Ectodermal cell (in vitro differentiated cells): ENCODE measurements at regions not wholly inside any gene's neighbourhood (a gene's known extent, or its start where the extent isn't known, plus 50 kb on each side); places are given as distances from the start of the nearest gene placed in this dataset.
"Not testable (repeated sequence)": the region's sequence is repeated elsewhere in the genome, so short reads cannot be mapped to it uniquely, and the experiment has no call there.

Experiments
- H3K27ac ChIP-seq: 2 replicates; pipeline ENCODE4 v1.7.0; 2013; ENCODE audit warnings: mild to moderate bottlenecking, low read depth, low read length; ENCODE audit not compliant: insufficient read depth, poor library complexity, severe bottlenecking
- H3K27me3 ChIP-seq: 2 replicates; pipeline ENCODE4 v1.7.0; 2013; ENCODE audit warnings: mild to moderate bottlenecking, low read length; ENCODE audit not compliant: insufficient read depth, control insufficient read depth, poor library complexity, severe bottlenecking
- H3K36me3 ChIP-seq: one replicate; pipeline ENCODE4 v1.7.0; 2013; ENCODE audit warnings: low read length; ENCODE audit not compliant: control insufficient read depth, insufficient read depth
- H3K4me1 ChIP-seq: one replicate; pipeline ENCODE4 v1.7.0; 2013; ENCODE audit warnings: low read length; ENCODE audit not compliant: control insufficient read depth, insufficient read depth
- H3K4me3 ChIP-seq: 2 replicates; pipeline ENCODE4 v1.7.0; 2013; ENCODE audit warnings: low read depth, low read length, control low read depth; ENCODE audit not compliant: insufficient read depth
- H3K9me3 ChIP-seq: 2 replicates; pipeline ENCODE4 v1.7.0; 2013; ENCODE audit warnings: mild to moderate bottlenecking, low read length, moderate library complexity; ENCODE audit not compliant: control insufficient read depth
- WGBS, 2 experiments: methylation state at CpG; one replicate each; pipeline ENCODE4 v1.1.7; 2013; ENCODE audit warnings: missing lambda C conversion rate in 2 of 2; 5-methylcytosine and 5-hydroxymethylcytosine counted together

- Histone ChIP-seq H3K27ac (no peak overlapping the region), H3K4me1 (no peaks in the 10 kb centered on the region), H3K4me3 (no peak overlapping the region), H3K27me3 (no peaks in the 10 kb centered on the region), H3K9me3 (no peaks in the 10 kb centered on the region), H3K36me3 (no peaks in the 10 kb centered on the region)
- WGBS, 2 experiments: 91 to 92% methylated on average over 7 of the region's 7 CpGs
Measured at GRCh38 chr1:229905031-229905545, 161.9 kb upstream of the GALNT2 start.

GRCh38 chr1:229905652-229906051 is 161.4 kb upstream of the GALNT2 start:
- no peak overlapping the region for H3K27ac ChIP-seq
- no peak overlapping the region for H3K4me3 ChIP-seq
- H3K9me3 ChIP-seq: no peaks in the 10 kb centered on the region
- H3K4me1 ChIP-seq: no peaks in the 10 kb centered on the region
- no peaks in the 10 kb centered on the region for H3K36me3 ChIP-seq
- no CpG with 5 or more reads among the region's 1 CpG for WGBS, 2 experiments
- no peaks in the 10 kb centered on the region for H3K27me3 ChIP-seq

DNA sequence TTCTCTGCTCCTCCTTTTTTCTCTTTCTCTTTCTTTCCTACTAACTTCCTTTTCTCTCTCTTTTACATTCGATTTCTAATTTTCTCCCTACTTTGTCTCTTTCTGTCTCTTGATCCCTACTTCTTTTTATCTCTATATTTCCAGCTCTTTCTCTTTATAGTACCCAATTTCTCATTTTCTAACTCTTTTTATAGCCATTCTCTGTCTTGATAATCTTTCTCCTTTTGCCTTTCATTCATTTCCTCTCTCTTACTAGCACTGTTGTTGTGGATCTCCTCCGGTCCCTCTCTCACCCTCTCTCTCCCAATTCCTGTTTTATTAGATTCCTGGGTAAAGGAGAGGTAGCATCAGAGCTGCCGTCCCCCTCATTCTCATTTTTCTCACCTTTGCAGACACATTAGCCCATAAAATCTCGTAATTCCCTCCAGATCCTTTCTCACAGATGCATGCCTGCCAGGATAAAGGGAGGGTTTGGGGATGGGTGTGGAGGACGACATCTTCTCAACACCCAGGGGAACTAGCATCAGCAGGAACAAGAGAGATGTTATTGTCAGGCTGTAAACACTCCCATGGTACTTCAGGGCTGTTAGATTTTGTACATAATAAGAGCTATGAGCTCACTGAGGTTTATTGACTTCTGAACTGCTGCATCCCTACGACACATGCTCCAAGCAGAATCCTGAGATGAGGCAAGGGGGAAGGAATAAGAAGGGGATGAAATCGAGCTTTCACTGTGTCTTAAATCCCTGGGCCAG is 159.0 kb upstream of the GALNT2 start:
- 86 to 90% methylated on average over 5 to 7 of the region's 7 CpGs for WGBS, 2 experiments
- Histone ChIP-seq H3K36me3 (no peaks in the 10 kb centered on the region), H3K9me3 (no peaks in the 10 kb centered on the region), H3K27me3 (no peaks in the 10 kb centered on the region), H3K27ac (no peak overlapping the region), H3K4me3 (no peak overlapping the region), H3K4me1 (no peaks in the 10 kb centered on the region)

- no peak overlapping the region for H3K4me3 ChIP-seq
- no peaks in the 10 kb centered on the region for H3K9me3 ChIP-seq
- no peaks in the 10 kb centered on the region for H3K4me1 ChIP-seq
- no peaks in the 10 kb centered on the region for H3K36me3 ChIP-seq
- no peaks in the 10 kb centered on the region for H3K27me3 ChIP-seq
- 94 to 97% methylated on average over 4 of the region's 4 CpGs for WGBS, 2 experiments
- no peak overlapping the region for H3K27ac ChIP-seq
Measured at GRCh38 chr1:229908689-229909088, 158.3 kb upstream of the GALNT2 start.

GRCh38 chr1:229913489-229913888 is 153.5 kb upstream of the GALNT2 start:
- Histone ChIP-seq H3K9me3 (no peaks in the 10 kb centered on the region), H3K27ac (no peak overlapping the region), H3K4me1 (peaks cover 2% of the 10 kb centered on the region), H3K4me3 (no peak overlapping the region), H3K27me3 (no peaks in the 10 kb centered on the region), H3K36me3 (no peaks in the 10 kb centered on the region)
- WGBS, 2 experiments: 74 to 94% methylated on average over 1 of the region's 1 CpG

DNA sequence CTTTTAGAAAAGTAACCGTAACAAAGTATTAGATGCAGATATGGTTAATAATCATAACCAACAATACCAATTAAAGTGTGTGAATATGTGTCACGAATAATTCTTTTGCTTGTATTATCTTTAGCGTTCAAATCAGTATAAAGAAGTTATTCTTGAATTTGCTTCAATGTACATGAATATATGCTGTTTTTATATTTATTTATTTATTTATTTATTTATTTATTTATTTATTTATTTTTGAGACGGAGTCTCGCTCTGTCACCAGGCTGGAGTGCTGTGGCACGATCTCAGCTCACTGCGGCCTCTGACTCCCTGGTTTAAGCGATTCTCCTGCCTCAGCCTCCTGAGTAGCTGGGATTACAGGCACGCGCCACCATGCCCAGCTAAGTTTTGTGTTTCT is 147.6 kb upstream of the GALNT2 start:
- not testable (repeated sequence) for H3K4me1 ChIP-seq, H3K9me3 ChIP-seq
- 92 to 96% methylated on average over 7 of the region's 10 CpGs for WGBS, 2 experiments

DNA sequence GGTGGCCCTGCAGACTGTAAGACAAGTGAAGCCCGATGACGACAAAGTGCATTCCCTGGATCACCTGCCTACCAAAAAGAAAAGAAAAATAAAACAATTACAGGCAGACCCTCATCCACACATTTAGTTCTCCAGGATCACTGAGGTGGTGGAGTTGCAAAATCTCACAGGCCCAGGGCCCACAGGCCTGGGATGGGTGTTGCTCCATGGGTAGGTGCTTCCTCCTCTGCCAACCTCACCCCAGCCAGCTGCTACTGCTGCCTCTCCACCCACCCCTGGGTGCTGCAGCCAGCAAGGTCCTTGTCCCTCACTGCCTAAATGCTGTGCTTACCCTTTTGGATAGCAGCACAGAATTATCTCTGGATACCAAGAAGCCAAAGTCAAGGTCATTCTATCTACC is 146.4 kb upstream of the GALNT2 start:
- H3K36me3 ChIP-seq: no peaks in the 10 kb centered on the region
- 91 to 94% methylated on average over 2 of the region's 2 CpGs for WGBS, 2 experiments
- no peak overlapping the region for H3K4me3 ChIP-seq
- no peaks in the 10 kb centered on the region for H3K4me1 ChIP-seq
- no peaks in the 10 kb centered on the region for H3K9me3 ChIP-seq
- H3K27me3 ChIP-seq: no peaks in the 10 kb centered on the region
- H3K27ac ChIP-seq: no peak overlapping the region

More for the DNA sequence above, 147.6 kb upstream of the GALNT2 start:
- H3K27me3 ChIP-seq, H3K4me3 ChIP-seq, H3K36me3 ChIP-seq, H3K27ac ChIP-seq: not testable (repeated sequence)

GRCh38 chr1:229922249-229922648 is 144.8 kb upstream of the GALNT2 start:
- 92 to 96% methylated on average over 7 of the region's 7 CpGs for WGBS, 2 experiments
- Histone ChIP-seq H3K4me1 (no peaks in the 10 kb centered on the region), H3K27me3 (no peaks in the 10 kb centered on the region), H3K4me3 (no peak overlapping the region), H3K36me3 (no peaks in the 10 kb centered on the region), H3K27ac (no peak overlapping the region), H3K9me3 (no peaks in the 10 kb centered on the region)

- no peaks in the 10 kb centered on the region for H3K36me3 ChIP-seq
- no peak overlapping the region for H3K4me3 ChIP-seq
- no peak overlapping the region for H3K27ac ChIP-seq
- no peaks in the 10 kb centered on the region for H3K27me3 ChIP-seq
- WGBS, 2 experiments: 83 to 84% methylated on average over 9 of the region's 10 CpGs
- no peaks in the 10 kb centered on the region for H3K4me1 ChIP-seq
- no peaks in the 10 kb centered on the region for H3K9me3 ChIP-seq
Measured at GRCh38 chr1:229924639-229925038, 142.4 kb upstream of the GALNT2 start.

DNA sequence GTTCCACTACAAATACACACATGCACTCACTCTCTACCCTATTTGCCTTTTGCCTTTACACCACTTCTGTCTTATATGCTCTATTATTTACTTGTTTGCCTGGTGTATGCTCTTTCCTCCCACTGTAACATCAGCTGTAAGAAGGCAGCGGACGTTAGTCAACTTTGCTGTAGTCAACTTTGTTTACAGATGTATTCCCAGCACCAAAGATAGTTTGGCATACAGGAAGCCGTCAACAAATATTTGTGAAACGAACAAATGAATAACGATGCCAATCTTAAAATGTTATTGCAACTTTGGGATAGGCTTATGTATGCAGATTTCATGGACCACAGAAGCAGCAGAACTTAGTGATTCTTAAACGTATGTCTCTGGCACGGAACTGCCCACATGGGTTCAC is 138.3 kb upstream of the GALNT2 start:
- H3K4me1 ChIP-seq: no peaks in the 10 kb centered on the region
- no peak overlapping the region for H3K4me3 ChIP-seq
- no peaks in the 10 kb centered on the region for H3K36me3 ChIP-seq
- no peaks in the 10 kb centered on the region for H3K27me3 ChIP-seq
- no peak overlapping the region for H3K27ac ChIP-seq
- no peaks in the 10 kb centered on the region for H3K9me3 ChIP-seq
- WGBS, 2 experiments: 95 to 98% methylated on average over 7 of the region's 7 CpGs
